BLaER1 (cell line): ENCODE measurements at regions not wholly inside any gene's neighbourhood (a gene's known extent, or its start where the extent isn't known, plus 50 kb on each side); places are given as distances from the start of the nearest gene placed in this dataset.

ENCODE experiments used
- H3K27ac ChIP-seq: shearing (Covaris generic); formaldehyde crosslinking; 2 replicates; pipeline ENCODE4 v1.8.1; 2022
- H3K27me3 ChIP-seq: shearing (Covaris generic); formaldehyde crosslinking; 2 replicates; pipeline ENCODE4 v1.8.1; 2022
- H3K36me3 ChIP-seq: shearing (Covaris generic); formaldehyde crosslinking; 2 replicates; pipeline ENCODE4 v1.8.1; 2022
- H3K4me1 ChIP-seq: shearing (Covaris generic); formaldehyde crosslinking; 2 replicates; pipeline ENCODE4 v1.8.1; 2022
- H3K4me2 ChIP-seq: shearing (Covaris generic); formaldehyde crosslinking; 2 replicates; pipeline ENCODE4 v1.8.1; 2022
- H3K4me3 ChIP-seq: shearing (Covaris generic); formaldehyde crosslinking; 2 replicates; pipeline ENCODE4 v1.8.1; 2022
- H3K9ac ChIP-seq: shearing (Covaris generic); formaldehyde crosslinking; 2 replicates; pipeline ENCODE4 v1.8.1; 2022
- H3K9me3 ChIP-seq: shearing (Covaris generic); formaldehyde crosslinking; 2 replicates; pipeline ENCODE4 v1.8.1; 2022
- H4K20me1 ChIP-seq: shearing (Covaris generic); formaldehyde crosslinking; 2 replicates; pipeline ENCODE4 v1.8.1; 2022
- Cebpa-rat ChIP-seq: shearing (Covaris generic); IDR thresholded peaks from 2 replicates; pipeline ENCODE4 v1.8.1; 2022

DNA sequence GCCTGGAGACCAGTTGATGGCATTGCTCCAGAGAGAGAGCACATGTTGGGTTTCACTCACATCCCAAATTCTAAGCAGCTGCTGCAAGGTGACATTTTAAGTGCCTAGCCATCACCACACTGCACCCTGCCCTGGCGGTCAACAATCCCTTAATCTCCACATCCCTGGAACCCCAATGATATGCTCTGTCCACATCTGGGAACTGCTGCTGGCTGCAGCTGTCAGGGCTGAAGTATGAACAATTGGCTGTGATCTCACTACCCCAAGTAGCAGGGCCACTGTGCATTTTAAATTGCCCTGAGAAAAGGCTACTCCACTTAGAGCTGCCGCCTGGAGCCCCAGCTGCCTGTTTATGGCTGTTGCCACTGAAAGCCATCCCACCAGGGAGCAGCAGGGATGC is 190.6 kb downstream of the ACTRT1 start:
- Histone ChIP-seq H3K9ac (no peak overlapping the region), H3K27me3 (peaks cover 54% of the 10 kb centered on the region), H4K20me1 (no peaks in the 10 kb centered on the region), H3K4me1 (no peaks in the 10 kb centered on the region; the same call in 1 of the 2 replicates), H3K4me2 (no peak overlapping the region), H3K27ac (no peak overlapping the region), H3K9me3 (peaks cover 3% of the 10 kb centered on the region), H3K4me3 (no peak overlapping the region), H3K36me3 (no peaks in the 10 kb centered on the region)
- no peak for TF ChIP-seq Cebpa-rat
